ENCODE measurements at regions not wholly inside any gene's neighbourhood (a gene's known extent, or its start where the extent isn't known, plus 50 kb on each side); places are given as distances from the start of the nearest gene placed in this dataset.

GRCh38 chr3:22962244-22962643, 240.9 kb upstream of the UBE2E2 start:
- Histone ChIP-seq H3K27me3 (ENCODE audit: control insufficient read depth in 1 of 2, insufficient read depth in 2 of 2, low read length in 1 of 2) (no peaks in the 10 kb centered on the region), H3K4me3 (ENCODE audit: low read length in 2 of 2) (no peak overlapping the region), H3K27ac (ENCODE audit: low read depth in 1 of 2, low read length in 2 of 2) (no peak overlapping the region), H3K4me1 (ENCODE audit: control insufficient read depth in 1 of 2, insufficient read depth in 2 of 2, low read length in 2 of 2) (peaks cover 0 to 3% of the 10 kb centered on the region in 2 donors), H3K36me3 (ENCODE audit: control insufficient read depth in 1 of 2, insufficient read depth in 2 of 2, low read length in 1 of 2) (no peaks in the 10 kb centered on the region), H3K9me3 (ENCODE audit: control insufficient read depth, low read length) (no peaks in the 10 kb centered on the region)
- intact Hi-C loops (cut with DNase I) = loop anchor here in 1 of 2 donors (10.0 kb wide), 1 partner anchor 397 kb away; no protein-coding TSS in a partner anchor
- no peak for ATAC-seq (ENCODE audit: low FRiP score)
- WGBS, 2 donors = 83 to 84% methylated on average over 3 of the region's 3 CpGs
- DNase-seq = no peak

DNA sequence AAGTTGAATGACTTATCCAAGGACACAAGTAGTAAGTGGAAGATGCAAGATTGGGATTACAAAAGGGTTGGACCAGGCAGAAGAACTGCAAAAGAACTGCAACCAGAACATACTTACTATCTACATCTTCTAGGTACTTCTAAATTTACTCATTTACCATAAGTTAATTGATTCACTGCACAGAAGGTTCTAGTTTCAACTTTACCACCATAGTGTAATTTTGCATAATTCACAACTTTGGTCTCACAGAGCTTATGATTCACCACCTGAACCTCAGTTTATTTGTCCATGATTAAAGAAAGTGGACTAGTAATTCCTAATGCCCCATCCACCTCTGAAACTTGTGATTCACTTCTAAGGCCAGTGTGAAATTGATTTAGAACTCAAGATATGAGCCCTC, 236.8 kb upstream of the UBE2E2 start:
- H3K27me3 ChIP-seq (ENCODE audit: control insufficient read depth in 1 of 2, insufficient read depth in 2 of 2, low read length in 1 of 2) = peaks cover 0 to 1% of the 10 kb centered on the region in 2 donors
- H3K9me3 ChIP-seq (ENCODE audit: control insufficient read depth, low read length) = peaks cover 5% of the 10 kb centered on the region
- DNase-seq (no peak), ATAC-seq (ENCODE audit: low FRiP score) (no peak)
- no peak overlapping the region for H3K4me3 ChIP-seq (ENCODE audit: low read length in 2 of 2)
- no peaks in the 10 kb centered on the region for H3K36me3 ChIP-seq (ENCODE audit: control insufficient read depth in 1 of 2, insufficient read depth in 2 of 2, low read length in 1 of 2)
- no peaks in the 10 kb centered on the region for H3K4me1 ChIP-seq (ENCODE audit: control insufficient read depth in 1 of 2, insufficient read depth in 2 of 2, low read length in 2 of 2)
- intact Hi-C loops (cut with DNase I) = loop anchor here in 1 of 2 donors (10.0 kb wide), 1 partner anchor 402 kb away; no protein-coding TSS in a partner anchor
- H3K27ac ChIP-seq (ENCODE audit: low read depth in 1 of 2, low read length in 2 of 2) = no peak overlapping the region

GRCh38 chr3:22969276-22969675, 233.9 kb upstream of the UBE2E2 start:
- Histone ChIP-seq H3K27me3 (ENCODE audit: control insufficient read depth in 1 of 2, insufficient read depth in 2 of 2, low read length in 1 of 2) (peaks cover 0 to 1% of the 10 kb centered on the region in 2 donors), H3K27ac (ENCODE audit: low read depth in 1 of 2, low read length in 2 of 2) (no peak overlapping the region), H3K36me3 (ENCODE audit: control insufficient read depth in 1 of 2, insufficient read depth in 2 of 2, low read length in 1 of 2) (no peaks in the 10 kb centered on the region), H3K4me3 (ENCODE audit: low read length in 2 of 2) (no peak overlapping the region), H3K4me1 (ENCODE audit: control insufficient read depth in 1 of 2, insufficient read depth in 2 of 2, low read length in 2 of 2) (no peaks in the 10 kb centered on the region), H3K9me3 (ENCODE audit: control insufficient read depth, low read length) (peaks cover 5% of the 10 kb centered on the region)
- intact Hi-C loops (cut with DNase I) = loop anchor here in 1 of 2 donors (10.0 kb wide), 1 partner anchor 404 kb away; no protein-coding TSS in a partner anchor
- DNase-seq (no peak), ATAC-seq (ENCODE audit: low FRiP score) (no peak)
- 90 to 96% methylated on average over 1 of the region's 1 CpG for WGBS, 2 donors

DNA sequence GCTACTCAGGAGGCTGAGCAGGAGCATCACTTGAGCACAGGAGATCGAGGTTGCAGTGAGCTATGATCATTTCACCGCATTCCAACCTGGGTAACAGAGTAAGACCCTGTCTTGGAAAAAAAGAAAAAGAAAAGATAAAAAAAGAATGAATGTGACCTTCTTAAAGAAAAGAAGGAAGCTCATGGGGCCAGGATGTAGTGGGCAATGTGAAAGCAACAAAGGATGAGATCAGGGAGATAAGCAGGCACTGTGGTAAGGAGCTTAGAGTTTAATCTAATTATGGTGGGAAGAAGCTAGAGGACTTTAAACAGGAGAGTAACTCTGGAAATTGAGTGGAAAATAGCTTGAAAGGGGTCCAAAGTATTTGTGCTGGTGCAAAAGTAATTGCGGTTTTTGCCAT, 231.6 kb upstream of the UBE2E2 start:
- peaks cover 5% of the 10 kb centered on the region for H3K9me3 ChIP-seq (ENCODE audit: control insufficient read depth, low read length)
- ATAC-seq (ENCODE audit: low FRiP score) (no peak), DNase-seq (no peak)
- intact Hi-C loops (cut with DNase I) = no loop called here
- no peaks in the 10 kb centered on the region for H3K4me1 ChIP-seq (ENCODE audit: control insufficient read depth in 1 of 2, insufficient read depth in 2 of 2, low read length in 2 of 2)
- 95 to 96% methylated on average over 3 of the region's 3 CpGs for WGBS, 2 donors
- H3K27ac ChIP-seq (ENCODE audit: low read depth in 1 of 2, low read length in 2 of 2) = no peak overlapping the region
- no peaks in the 10 kb centered on the region for H3K36me3 ChIP-seq (ENCODE audit: control insufficient read depth in 1 of 2, insufficient read depth in 2 of 2, low read length in 1 of 2)
- no peak overlapping the region for H3K4me3 ChIP-seq (ENCODE audit: low read length in 2 of 2)
- H3K27me3 ChIP-seq (ENCODE audit: control insufficient read depth in 1 of 2, insufficient read depth in 2 of 2, low read length in 1 of 2) = peaks cover 0 to 1% of the 10 kb centered on the region in 2 donors

DNA sequence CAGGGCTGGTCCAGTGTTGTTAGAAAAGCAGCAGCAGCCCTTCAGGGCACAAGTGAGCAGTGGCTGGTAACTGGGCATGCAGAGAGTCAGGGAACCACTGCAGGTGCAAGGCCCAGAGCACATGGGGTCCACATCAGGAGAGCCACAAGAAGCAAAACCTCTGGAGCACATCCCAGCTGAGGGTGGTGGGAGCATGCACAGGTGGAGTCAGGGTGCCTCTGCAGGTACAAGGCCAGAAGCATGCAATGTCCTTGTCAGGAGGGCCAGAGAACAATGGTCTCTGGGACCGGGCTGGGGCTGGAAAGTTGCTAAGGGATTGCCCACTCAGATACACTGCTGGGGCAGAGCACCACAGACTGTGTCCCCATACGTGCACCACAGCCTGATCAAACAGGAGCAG, 226.1 kb upstream of the UBE2E2 start:
- no peak for DNase-seq
- H3K36me3 ChIP-seq (ENCODE audit: control insufficient read depth in 1 of 2, insufficient read depth in 2 of 2, low read length in 1 of 2) = no peaks in the 10 kb centered on the region
- intact Hi-C loops (cut with DNase I) = no loop called here
- no peaks in the 10 kb centered on the region for H3K4me1 ChIP-seq (ENCODE audit: control insufficient read depth in 1 of 2, insufficient read depth in 2 of 2, low read length in 2 of 2)
- no peaks in the 10 kb centered on the region for H3K9me3 ChIP-seq (ENCODE audit: control insufficient read depth, low read length)
- WGBS, 2 donors = 86 to 94% methylated on average over 2 of the region's 2 CpGs
- peak; percentile 38 for ATAC-seq (ENCODE audit: low FRiP score)
- no peaks in the 10 kb centered on the region for H3K27me3 ChIP-seq (ENCODE audit: control insufficient read depth in 1 of 2, insufficient read depth in 2 of 2, low read length in 1 of 2)
- H3K4me3 ChIP-seq (ENCODE audit: low read length in 2 of 2) = no peak overlapping the region
- H3K27ac ChIP-seq (ENCODE audit: low read depth in 1 of 2, low read length in 2 of 2) = no peak overlapping the region

GRCh38 chr3:22977650-22978289, 225.4 kb upstream of the UBE2E2 start:
- Histone ChIP-seq H3K9me3 (ENCODE audit: control insufficient read depth, low read length) (no peaks in the 10 kb centered on the region), H3K27me3 (ENCODE audit: control insufficient read depth in 1 of 2, insufficient read depth in 2 of 2, low read length in 1 of 2) (no peaks in the 10 kb centered on the region), H3K36me3 (ENCODE audit: control insufficient read depth in 1 of 2, insufficient read depth in 2 of 2, low read length in 1 of 2) (no peaks in the 10 kb centered on the region), H3K4me3 (ENCODE audit: low read length in 2 of 2) (no peak overlapping the region), H3K4me1 (ENCODE audit: control insufficient read depth in 1 of 2, insufficient read depth in 2 of 2, low read length in 2 of 2) (no peaks in the 10 kb centered on the region), H3K27ac (ENCODE audit: low read depth in 1 of 2, low read length in 2 of 2) (no peak overlapping the region)
- WGBS, 2 donors = 49 to 60% methylated on average over 3 of the region's 3 CpGs
- intact Hi-C loops (cut with DNase I) = no loop called here
- DNase-seq (no peak), ATAC-seq (ENCODE audit: low FRiP score) (no peak)

GRCh38 chr3:22979581-22979980, 223.5 kb upstream of the UBE2E2 start:
- DNase-seq (no peak), ATAC-seq (ENCODE audit: low FRiP score) (no peak)
- H3K9me3 ChIP-seq (ENCODE audit: control insufficient read depth, low read length) = no peaks in the 10 kb centered on the region
- H3K27ac ChIP-seq (ENCODE audit: low read depth in 1 of 2, low read length in 2 of 2) = no peak overlapping the region
- 96 to 98% methylated on average over 4 of the region's 4 CpGs for WGBS, 2 donors
- H3K4me1 ChIP-seq (ENCODE audit: control insufficient read depth in 1 of 2, insufficient read depth in 2 of 2, low read length in 2 of 2) = no peaks in the 10 kb centered on the region
- H3K36me3 ChIP-seq (ENCODE audit: control insufficient read depth in 1 of 2, insufficient read depth in 2 of 2, low read length in 1 of 2) = no peaks in the 10 kb centered on the region
- intact Hi-C loops (cut with DNase I) = no loop called here
- no peaks in the 10 kb centered on the region for H3K27me3 ChIP-seq (ENCODE audit: control insufficient read depth in 1 of 2, insufficient read depth in 2 of 2, low read length in 1 of 2)
- H3K4me3 ChIP-seq (ENCODE audit: low read length in 2 of 2) = no peak overlapping the region

DNA sequence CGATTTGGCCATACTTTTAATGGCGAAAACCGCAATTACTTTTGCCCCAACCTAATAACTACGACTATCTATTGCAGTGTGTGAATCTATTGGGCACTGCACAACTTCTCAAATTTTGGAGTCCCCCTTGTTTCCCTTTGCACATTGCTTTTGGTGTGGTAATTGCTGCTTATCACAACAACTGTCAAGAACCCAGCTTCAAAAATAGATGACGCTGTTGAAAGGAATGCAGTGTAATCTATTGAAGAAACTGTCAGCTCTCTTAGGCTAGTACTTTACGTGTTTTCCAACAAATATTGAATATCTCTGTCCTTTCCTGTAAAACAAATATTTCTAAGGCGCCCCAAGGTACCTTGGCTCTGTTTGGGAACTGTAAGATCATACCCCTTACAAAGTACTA, 222.8 kb upstream of the UBE2E2 start:
- H3K36me3 ChIP-seq (ENCODE audit: control insufficient read depth in 1 of 2, insufficient read depth in 2 of 2, low read length in 1 of 2) = no peaks in the 10 kb centered on the region
- H3K4me3 ChIP-seq (ENCODE audit: low read length in 2 of 2) = no peak overlapping the region
- no peaks in the 10 kb centered on the region for H3K27me3 ChIP-seq (ENCODE audit: control insufficient read depth in 1 of 2, insufficient read depth in 2 of 2, low read length in 1 of 2)
- no peaks in the 10 kb centered on the region for H3K9me3 ChIP-seq (ENCODE audit: control insufficient read depth, low read length)
- no peaks in the 10 kb centered on the region for H3K4me1 ChIP-seq (ENCODE audit: control insufficient read depth in 1 of 2, insufficient read depth in 2 of 2, low read length in 2 of 2)
- no peak overlapping the region for H3K27ac ChIP-seq (ENCODE audit: low read depth in 1 of 2, low read length in 2 of 2)
- DNase-seq = no peak
- no peak for ATAC-seq (ENCODE audit: low FRiP score)
- intact Hi-C loops (cut with DNase I) = no loop called here
- WGBS, 2 donors = 70 to 71% methylated on average over 7 of the region's 7 CpGs

DNA sequence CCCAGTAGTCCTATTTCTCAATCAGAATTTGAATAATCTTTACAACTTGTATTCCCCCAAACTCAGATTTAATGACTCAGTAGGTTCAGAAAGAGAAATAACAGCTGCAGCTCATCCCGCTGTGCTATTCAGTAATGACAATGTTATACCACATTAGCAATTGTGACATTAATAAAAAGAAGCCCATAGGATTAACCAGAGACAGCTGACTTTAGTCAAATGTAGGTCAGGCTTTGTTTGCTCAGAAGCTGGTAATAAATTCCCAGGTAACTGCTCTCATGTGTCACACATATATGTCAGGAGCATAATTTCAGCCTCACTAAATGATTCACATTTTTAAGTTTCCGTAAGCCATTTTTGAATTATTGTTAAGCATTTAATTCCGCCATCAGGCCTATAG, 222.0 kb upstream of the UBE2E2 start:
- DNase-seq (no peak), ATAC-seq (ENCODE audit: low FRiP score) (no peak)
- H3K4me3 ChIP-seq (ENCODE audit: low read length in 2 of 2) = no peak overlapping the region
- H3K27ac ChIP-seq (ENCODE audit: low read depth in 1 of 2, low read length in 2 of 2) = no peak overlapping the region
- H3K4me1 ChIP-seq (ENCODE audit: control insufficient read depth in 1 of 2, insufficient read depth in 2 of 2, low read length in 2 of 2) = no peaks in the 10 kb centered on the region
- peaks cover 2% of the 10 kb centered on the region for H3K9me3 ChIP-seq (ENCODE audit: control insufficient read depth, low read length)
- intact Hi-C loops (cut with DNase I) = no loop called here
- H3K36me3 ChIP-seq (ENCODE audit: control insufficient read depth in 1 of 2, insufficient read depth in 2 of 2, low read length in 1 of 2) = no peaks in the 10 kb centered on the region
- no peaks in the 10 kb centered on the region for H3K27me3 ChIP-seq (ENCODE audit: control insufficient read depth in 1 of 2, insufficient read depth in 2 of 2, low read length in 1 of 2)
- WGBS, 2 donors = 96 to 97% methylated on average over 3 of the region's 3 CpGs

Measured in aorta (tissue), 5 donors.